ELR (cell line): ENCODE measurements at regions not wholly inside any gene's neighbourhood (a gene's known extent, or its start where the extent isn't known, plus 50 kb on each side); places are given as distances from the start of the nearest gene placed in this dataset.
"Not testable (repeated sequence)": the region's sequence is repeated elsewhere in the genome, so short reads cannot be mapped to it uniquely, and the experiment has no call there.

ENCODE experiments used
- DNase-seq: peaks from one replicate; pipeline ENCODE4 v3.0.0-alpha.2; 2015; ENCODE audit warnings: low read depth

- DNase-seq, result not testable (repeated sequence)
Observed at GRCh38 chrX:76774912-76775311, 347.4 kb downstream of the MAGEE1 start.

- peak; percentile 0 for DNase-seq
Observed at GRCh38 chrX:76796311-76796710, 368.8 kb downstream of the MAGEE1 start.

GRCh38 chrX:76802708-76803107 is 375.2 kb downstream of the MAGEE1 start:
- DNase-seq, result peak; percentile 12

- no peak for DNase-seq
Observed at GRCh38 chrX:76815754-76816153, 388.2 kb downstream of the MAGEE1 start.

- DNase-seq, result not testable (repeated sequence)
Observed at GRCh38 chrX:76817279-76817678, 389.8 kb downstream of the MAGEE1 start.

GRCh38 chrX:76821276-76821675 is 393.8 kb downstream of the MAGEE1 start:
- no peak for DNase-seq

GRCh38 chrX:76827672-76828071 is 400.2 kb downstream of the MAGEE1 start:
- DNase-seq, result no peak

- not testable (repeated sequence) for DNase-seq
Observed at GRCh38 chrX:76840902-76841301, 413.4 kb downstream of the MAGEE1 start.

GRCh38 chrX:76850851-76851250 is 423.3 kb downstream of the MAGEE1 start:
- no peak for DNase-seq

- DNase-seq, result no peak
Observed at GRCh38 chrX:76862509-76862908, 435.0 kb downstream of the MAGEE1 start.

GRCh38 chrX:76893930-76894329 is 466.4 kb downstream of the MAGEE1 start:
- no peak for DNase-seq

GRCh38 chrX:76915836-76916235 is 488.3 kb downstream of the MAGEE1 start:
- no peak for DNase-seq

- DNase-seq, result no peak
Observed at GRCh38 chrX:76918033-76918432, 490.5 kb downstream of the MAGEE1 start.

- no peak for DNase-seq
Observed at GRCh38 chrX:76919761-76920160, 492.3 kb downstream of the MAGEE1 start.

GRCh38 chrX:76920607-76921006 is 493.1 kb downstream of the MAGEE1 start:
- no peak for DNase-seq

- DNase-seq, result no peak
Observed at GRCh38 chrX:76921176-76921575, 493.7 kb downstream of the MAGEE1 start.

- no peak for DNase-seq
Observed at GRCh38 chrX:76922100-76922499, 494.6 kb downstream of the MAGEE1 start.

- not testable (repeated sequence) for DNase-seq
Observed at GRCh38 chrX:76924616-76925015, 497.1 kb downstream of the MAGEE1 start.

GRCh38 chrX:76931518-76931917 is 504.0 kb downstream of the MAGEE1 start:
- DNase-seq, result no peak

- no peak for DNase-seq
Observed at GRCh38 chrX:76957485-76957884, 489.7 kb upstream of the FGF16 start.

- no peak for DNase-seq
Observed at GRCh38 chrX:76971393-76972376, 475.5 kb upstream of the FGF16 start.

- no peak for DNase-seq
Observed at GRCh38 chrX:76977452-76977851, 469.7 kb upstream of the FGF16 start.

- DNase-seq, result no peak
Observed at GRCh38 chrX:76987381-76987780, 459.8 kb upstream of the FGF16 start.

- DNase-seq, result no peak
Observed at GRCh38 chrX:76996641-76997040, 450.5 kb upstream of the FGF16 start.
